DND-41 (cell line): ENCODE measurements at regions not wholly inside any gene's neighbourhood (a gene's known extent, or its start where the extent isn't known, plus 50 kb on each side); places are given as distances from the start of the nearest gene placed in this dataset.

Experiments used
- CTCF ChIP-seq: IDR thresholded peaks from 2 replicates; pipeline ENCODE4 v1.5.1; 2012; ENCODE audit warnings: borderline replicate concordance, low read length, moderate library complexity, mild to moderate bottlenecking; ENCODE audit not compliant: poor library complexity, severe bottlenecking; ENCODE audit errors: extremely low read depth
- EZH2 ChIP-seq: IDR thresholded peaks from 3 replicates; pipeline ENCODE4 v1.6.1; 2012; ENCODE audit warnings: borderline replicate concordance, low read depth, mild to moderate bottlenecking, moderate library complexity, low read length, inconsistent platforms; ENCODE audit not compliant: severe bottlenecking

DNA sequence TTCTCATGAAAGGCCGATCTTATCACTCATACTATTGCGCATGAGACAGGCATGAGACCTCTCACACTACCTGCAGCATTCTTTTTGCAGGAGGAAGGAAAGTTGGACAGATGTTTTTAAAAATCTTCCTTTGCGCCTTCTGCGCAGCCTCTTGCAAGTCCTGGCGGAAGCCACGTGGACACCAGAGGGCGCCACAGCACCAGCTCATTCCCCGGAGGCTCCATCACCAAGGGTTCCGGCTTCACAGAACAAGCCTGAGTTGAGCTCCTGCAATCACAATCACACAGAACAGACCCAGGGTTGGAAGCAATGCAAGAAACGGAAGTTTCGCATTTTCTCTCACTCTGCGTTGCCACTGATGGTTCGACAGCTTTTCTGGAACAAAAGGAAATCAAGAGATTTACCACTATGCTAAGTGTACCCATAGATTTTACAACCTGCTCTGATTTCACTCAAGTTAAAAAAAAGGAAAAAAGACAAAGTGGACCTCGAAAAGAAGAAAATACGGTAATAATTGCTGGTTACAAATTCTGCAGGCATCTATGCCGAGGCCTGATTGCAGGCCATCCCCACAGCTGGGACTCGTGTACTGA is 304.7 kb upstream of the MSX2 start:
- TF ChIP-seq CTCF (peak; percentile 90), EZH2 (no peak)
